Heart right ventricle (tissue), 16 donors: ENCODE measurements at regions not wholly inside any gene's neighbourhood (a gene's known extent, or its start where the extent isn't known, plus 50 kb on each side); places are given as distances from the start of the nearest gene placed in this dataset.

Experiments
- ATAC-seq, 8 donors: fragments of 200-7000 bp; cut with Tn5 transposase; one replicate each; pipeline ENCODE4 v1.9.1; 2020; ENCODE audit warnings: mild to moderate bottlenecking in 8 of 8, moderate library complexity in 8 of 8, moderate number of reproducible peaks in 1 of 8
- DNase-seq, 2 donors: peaks; one replicate each; pipeline ENCODE4 v3.0.0-alpha.2; 2020
- H3K27ac ChIP-seq, 10 donors: fragments of 200-600 bp; sonication (generic) in 2 of 10; one replicate each; pipeline versions ENCODE4 v1.5.0 to v1.8.0; 2020 to 2022; ENCODE audit warnings: mild to moderate bottlenecking in 3 of 10
- H3K27me3 ChIP-seq, 7 donors: fragments of 200-600 bp; one replicate each; pipeline ENCODE4 v1.8.0; 2021 to 2022; ENCODE audit warnings: mild to moderate bottlenecking in 2 of 7
- H3K36me3 ChIP-seq, 9 donors: fragments of 200-600 bp; sonication (generic) in 1 of 9; one replicate each; pipeline versions ENCODE4 v1.5.0 to v1.8.0; 2020 to 2022; ENCODE audit warnings: mild to moderate bottlenecking in 2 of 9
- H3K4me1 ChIP-seq, 9 donors: fragments of 200-600 bp; sonication (generic) in 1 of 9; one replicate each; pipeline versions ENCODE4 v1.5.0 to v1.8.0; 2020 to 2022; ENCODE audit warnings: mild to moderate bottlenecking in 4 of 9
- H3K4me3 ChIP-seq, 10 donors: fragments of 200-600 bp; sonication (generic) in 2 of 10; one replicate each; pipeline versions ENCODE4 v1.5.0 to v1.8.0; 2020 to 2022; ENCODE audit warnings: mild to moderate bottlenecking in 7 of 10, moderate library complexity in 2 of 10
- H3K9me3 ChIP-seq, 11 donors: fragments of 200-600 bp in 10 of 11; sonication (generic) in 2 of 11; one replicate each; pipeline versions ENCODE4 v1.5.0 to v1.8.0; 2013 to 2022; ENCODE audit warnings: mild to moderate bottlenecking in 2 of 11, control low read depth in 1 of 11, moderate library complexity in 1 of 11
- WGBS, 2 donors: extraction: QIAGEN DNeasy Blood & Tissue Kit; methylation state at CpG; one replicate each; pipeline ENCODE4 v1.1.7; 2013; ENCODE audit warnings: inconsistent platforms in 1 of 2; 5-methylcytosine and 5-hydroxymethylcytosine counted together
- intact Hi-C, 10 donors: fragments of 100-400 bp; cut with DNase I; formaldehyde crosslinking; loops; one replicate each; pipeline versions ENCODE4 v1.11.1 to v1.14.2; 2022
- TF ChIP-seq, protein P1 (sequence below), 9 donors: fragments of 200-600 bp; sonication (generic) in 2 of 9; IDR thresholded peaks; one replicate each; pipeline versions ENCODE4 v1.5.0 to v1.8.0; 2021 to 2022; ENCODE audit warnings: antibody characterized with exemption in 9 of 9, mild to moderate bottlenecking in 5 of 9, moderate library complexity in 1 of 9
- donor health status: Arrhythmogenic right ventricular cardiomyopathy.
- donor health status: ischemic (EF 13 %, LVEDD 7.1; RV severe dilation, severe dysfunction).
- donor health status: healthy with polysubstance abuse.
- donor health status: DM: no; HTN: yes; CAD: no.
- donor health status: DM: no; HTN: no; CAD: no.
- donor health status: ischemic (EF 25% LVEDD 6.9; RV normal size, moderate dysfunction).
- donor health status: ischemic (EF 25% LVEDD 5.7; RV mildly dilated, moderate dysfunction).
- donor health status: healthy.
- donor health status: DM: yes; HTN: yes; CAD: no.
- donor health status: Ischemic cardiomyopathy.
- donor health status: ischemic (EF 35%, LVEDD 5.7; RV mildly dilated, moderate dysfunction).
- donor health status: nonischemic (EF 11% LVEDD 7.7; RV severe dilation, severe dysfunction).
- donor health status: DM: yes; HTN: yes; CAD: no.
- donor health status: PGD.
- donor health status: ischemic (EF 29% LVEDD 5.4; RV normal size, mild dysfunction).
- donor health status: nonischemic (EF 23%, LVEDD 6.1; RV moderate dilation, normal function).

DNA sequence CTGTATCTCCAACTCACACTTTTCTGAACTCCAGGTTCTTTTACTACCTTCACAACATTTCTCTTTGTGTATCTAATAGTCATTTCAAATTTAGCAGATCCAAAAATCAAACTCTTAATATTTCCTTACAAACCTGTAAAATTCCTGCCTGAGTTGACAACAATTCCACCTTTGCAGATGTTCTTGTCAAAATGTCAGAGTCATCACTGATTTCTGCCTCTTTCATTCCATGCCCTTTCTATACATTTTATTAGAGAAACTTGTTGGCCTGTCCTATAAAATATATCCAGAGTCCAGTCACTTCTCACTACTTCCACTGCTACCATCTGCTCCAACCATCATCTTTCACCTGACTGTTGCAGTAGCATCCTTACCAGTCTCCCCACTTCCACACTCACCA is 119.7 kb downstream of the CAPZA3 start:
- Histone ChIP-seq H3K36me3 (no peaks in the 10 kb centered on the region), H3K27me3 (no peaks in the 10 kb centered on the region), H3K4me3 (no peak overlapping the region), H3K27ac (no peak overlapping the region), H3K4me1 (peaks cover 0 to 5% (median 0%) of the 10 kb centered on the region in 9 donors), H3K9me3 (peaks cover 0 to 5% (median 0%) of the 10 kb centered on the region in 11 donors)
- intact Hi-C loops, result loop anchor here in 1 of 10 donors (10.0 kb wide), 1 partner anchor 327 kb away; no protein-coding TSS in a partner anchor
- ATAC-seq (no peak), DNase-seq (no peak)
- TF ChIP-seq, protein P1, sequence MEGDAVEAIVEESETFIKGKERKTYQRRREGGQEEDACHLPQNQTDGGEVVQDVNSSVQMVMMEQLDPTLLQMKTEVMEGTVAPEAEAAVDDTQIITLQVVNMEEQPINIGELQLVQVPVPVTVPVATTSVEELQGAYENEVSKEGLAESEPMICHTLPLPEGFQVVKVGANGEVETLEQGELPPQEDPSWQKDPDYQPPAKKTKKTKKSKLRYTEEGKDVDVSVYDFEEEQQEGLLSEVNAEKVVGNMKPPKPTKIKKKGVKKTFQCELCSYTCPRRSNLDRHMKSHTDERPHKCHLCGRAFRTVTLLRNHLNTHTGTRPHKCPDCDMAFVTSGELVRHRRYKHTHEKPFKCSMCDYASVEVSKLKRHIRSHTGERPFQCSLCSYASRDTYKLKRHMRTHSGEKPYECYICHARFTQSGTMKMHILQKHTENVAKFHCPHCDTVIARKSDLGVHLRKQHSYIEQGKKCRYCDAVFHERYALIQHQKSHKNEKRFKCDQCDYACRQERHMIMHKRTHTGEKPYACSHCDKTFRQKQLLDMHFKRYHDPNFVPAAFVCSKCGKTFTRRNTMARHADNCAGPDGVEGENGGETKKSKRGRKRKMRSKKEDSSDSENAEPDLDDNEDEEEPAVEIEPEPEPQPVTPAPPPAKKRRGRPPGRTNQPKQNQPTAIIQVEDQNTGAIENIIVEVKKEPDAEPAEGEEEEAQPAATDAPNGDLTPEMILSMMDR (IDR thresholded peaks at IDR 0.05), result no peak

DNA sequence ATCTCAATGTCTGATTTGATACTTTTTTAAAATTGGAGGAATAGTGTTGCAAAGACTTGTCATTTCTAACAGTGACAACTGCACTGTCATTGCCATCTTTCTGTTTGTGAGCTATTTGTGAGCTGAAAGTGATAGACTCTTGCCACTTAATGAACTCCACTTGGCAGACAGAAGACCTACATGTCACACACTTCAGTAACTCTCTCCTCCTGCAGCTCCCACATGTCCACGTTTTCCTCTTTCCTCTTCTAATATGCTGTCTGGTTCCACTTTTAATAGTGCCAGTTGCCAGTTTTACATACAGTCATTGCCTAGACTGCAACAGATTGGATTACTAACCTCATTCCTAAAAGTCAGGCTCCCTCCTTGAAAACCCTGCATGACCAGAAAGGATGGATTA is 121.5 kb downstream of the CAPZA3 start:
- peaks cover 0 to 5% (median 0%) of the 10 kb centered on the region in 9 donors for H3K4me1 ChIP-seq
- no peaks in the 10 kb centered on the region for H3K27me3 ChIP-seq
- intact Hi-C loops, result loop anchor here in 1 of 10 donors (10.0 kb wide), 1 partner anchor 325 kb away; no protein-coding TSS in a partner anchor
- no peak overlapping the region for H3K27ac ChIP-seq
- H3K36me3 ChIP-seq, result no peaks in the 10 kb centered on the region
- DNase-seq, result no peak
- 23 to 32% methylated on average over 1 of the region's 1 CpG for WGBS, 2 donors
- ATAC-seq, result peak in 4 of 8 donors; percentile 51 to 76 (median 58)
- peaks cover 0 to 6% (median 0%) of the 10 kb centered on the region in 11 donors for H3K9me3 ChIP-seq
- TF ChIP-seq, protein P1 (IDR thresholded peaks at IDR 0.05), result no peak
- H3K4me3 ChIP-seq, result no peak overlapping the region

DNA sequence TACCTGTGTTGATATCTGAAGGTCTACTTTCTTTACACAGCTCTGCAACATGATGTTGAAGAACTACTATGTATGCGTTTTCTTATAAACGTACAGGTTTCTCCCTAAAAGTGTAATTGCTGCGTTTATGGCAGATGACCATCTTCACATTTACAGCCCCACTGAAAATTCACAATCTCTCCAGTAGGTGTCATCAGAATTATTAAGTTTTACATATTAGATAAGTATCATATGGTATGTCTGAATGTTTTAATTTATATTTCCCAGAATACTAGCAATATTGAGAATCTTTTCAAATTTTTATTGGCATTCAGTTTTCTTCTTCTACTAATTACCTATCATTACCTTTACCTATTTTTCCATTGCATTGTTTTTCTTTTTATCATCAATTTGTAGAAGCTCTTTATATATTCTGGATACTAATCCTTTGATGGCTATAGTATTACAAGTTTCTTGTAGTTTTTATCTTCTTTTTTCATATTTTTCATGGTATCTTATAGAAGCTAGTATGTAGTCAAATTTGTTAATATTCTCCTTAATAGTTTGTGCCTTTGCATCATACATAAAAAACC is 123.5 kb downstream of the CAPZA3 start:
- H3K27me3 ChIP-seq, result no peaks in the 10 kb centered on the region
- H3K4me3 ChIP-seq, result no peak overlapping the region
- H3K27ac ChIP-seq, result no peak overlapping the region
- H3K36me3 ChIP-seq, result no peaks in the 10 kb centered on the region
- ATAC-seq, result no peak
- H3K4me1 ChIP-seq, result peaks cover 0 to 10% (median 0%) of the 10 kb centered on the region in 9 donors
- intact Hi-C loops, result loop anchor here in 8 of 10 donors (2.0 to 10.0 kb wide), 4 partner anchors 323 to 423 kb away; no protein-coding TSS in a partner anchor
- peaks cover 0 to 6% (median 0%) of the 10 kb centered on the region in 11 donors for H3K9me3 ChIP-seq
- WGBS, 2 donors, result 73 to 90% methylated on average over 3 of the region's 3 CpGs
- TF ChIP-seq, protein P1 (IDR thresholded peaks at IDR 0.05), result peak in 8 of 9 donors; percentile 19 to 61 (median 50)
- DNase-seq, result no peak

DNA sequence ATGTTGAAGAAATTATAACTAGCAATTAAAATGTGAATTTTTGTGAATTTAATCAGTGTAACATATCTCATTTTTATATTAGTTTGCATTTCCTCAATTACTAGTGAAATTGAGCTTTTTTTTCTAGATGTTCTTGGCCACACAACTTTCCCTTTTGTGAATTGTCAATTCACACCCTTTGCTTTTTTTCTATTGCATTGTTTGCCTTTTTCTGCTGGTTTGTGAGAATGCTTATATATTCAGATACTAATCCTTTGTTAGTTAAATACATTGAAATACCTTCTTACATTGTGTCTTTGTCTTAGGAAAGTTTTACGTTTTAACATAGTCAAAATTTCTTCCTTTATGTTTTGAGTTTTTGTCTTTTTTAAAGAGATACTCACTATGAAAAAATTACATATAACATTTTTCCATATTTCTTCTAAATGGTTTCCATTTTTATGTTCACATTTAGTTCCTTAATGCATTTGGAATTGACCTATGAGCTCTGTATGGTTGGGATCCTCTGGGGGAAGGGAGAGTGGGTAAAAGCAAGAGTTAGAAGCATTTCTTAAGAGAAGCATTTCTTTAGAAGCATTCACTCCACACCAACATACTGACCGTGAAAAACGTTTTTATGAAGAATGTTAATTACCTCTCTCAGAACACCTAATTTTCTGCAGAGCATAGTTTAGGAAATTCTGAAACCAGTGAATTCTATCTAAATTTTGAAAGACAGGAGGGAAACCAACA is 126.0 kb downstream of the CAPZA3 start:
- ATAC-seq (no peak), DNase-seq (no peak)
- Histone ChIP-seq H3K9me3 (peaks cover 0 to 6% (median 0%) of the 10 kb centered on the region in 11 donors), H3K27me3 (no peaks in the 10 kb centered on the region), H3K4me1 (peaks cover 0 to 17% (median 7%) of the 10 kb centered on the region in 9 donors), H3K27ac (no peak overlapping the region), H3K36me3 (no peaks in the 10 kb centered on the region), H3K4me3 (no peak overlapping the region)
- intact Hi-C loops, result loop anchor here in 7 of 10 donors (5.0 to 10.0 kb wide), 3 partner anchors 321 to 421 kb away; no protein-coding TSS in a partner anchor
- WGBS, 2 donors, result 82 to 84% methylated on average over 3 of the region's 3 CpGs
- TF ChIP-seq, protein P1 (IDR thresholded peaks at IDR 0.05), result no peak
